Osteocyte (in vitro differentiated cells): ENCODE measurements at regions not wholly inside any gene's neighbourhood (a gene's known extent, or its start where the extent isn't known, plus 50 kb on each side); places are given as distances from the start of the nearest gene placed in this dataset.

Experiments
- DNase-seq: peaks from one replicate; pipeline ENCODE4 v3.0.0; 2021; ENCODE audit warnings: mixed read lengths; ENCODE audit not compliant: unreplicated experiment; ENCODE audit errors: extremely low spot score
- H3K27ac Mint-ChIP-seq: one replicate; pipeline ENCODE4 v1.8.0; 2021; ENCODE audit warnings: mild to moderate bottlenecking, mixed read lengths; ENCODE audit not compliant: unreplicated experiment
- H3K27me3 Mint-ChIP-seq: one replicate; pipeline ENCODE4 v1.8.0; 2021; ENCODE audit warnings: mixed read lengths; ENCODE audit not compliant: unreplicated experiment
- H3K36me3 Mint-ChIP-seq: one replicate; pipeline ENCODE4 v1.8.0; 2021; ENCODE audit warnings: mixed read lengths; ENCODE audit not compliant: unreplicated experiment
- H3K4me1 Mint-ChIP-seq: one replicate; pipeline ENCODE4 v1.8.0; 2021; ENCODE audit warnings: mixed read lengths; ENCODE audit not compliant: unreplicated experiment
- H3K4me3 Mint-ChIP-seq: one replicate; pipeline ENCODE4 v1.8.0; 2021; ENCODE audit warnings: mild to moderate bottlenecking, moderate library complexity, mixed read lengths; ENCODE audit not compliant: unreplicated experiment
- H3K9me3 Mint-ChIP-seq: one replicate; pipeline ENCODE4 v1.8.0; 2021; ENCODE audit warnings: mixed read lengths; ENCODE audit not compliant: unreplicated experiment
- CTCF ChIP-seq: fragments of 200-600 bp; sonication (generic); IDR thresholded peaks from 2 replicates; pipeline ENCODE4 v1.5.0; 2021; ENCODE audit warnings: antibody characterized with exemption, mild to moderate bottlenecking, moderate library complexity

GRCh38 chr5:104626122-104626521 is 1063.5 kb upstream of the NUDT12 start:
- peaks cover 3% of the 10 kb centered on the region for H3K4me1 Mint-ChIP-seq
- no peak overlapping the region for H3K27ac Mint-ChIP-seq
- TF ChIP-seq CTCF: no peak
- H3K27me3 Mint-ChIP-seq: no peaks in the 10 kb centered on the region
- H3K4me3 Mint-ChIP-seq: no peak overlapping the region
- peaks cover 10% of the 10 kb centered on the region for H3K9me3 Mint-ChIP-seq
- H3K36me3 Mint-ChIP-seq: no peaks in the 10 kb centered on the region
- DNase-seq: no peak

- Mint-ChIP-seq H3K27ac (no peak overlapping the region), H3K9me3 (no peaks in the 10 kb centered on the region), H3K4me1 (no peaks in the 10 kb centered on the region), H3K27me3 (no peaks in the 10 kb centered on the region), H3K4me3 (no peak overlapping the region), H3K36me3 (no peaks in the 10 kb centered on the region)
- no peak for TF ChIP-seq CTCF
- DNase-seq: no peak
Measured at GRCh38 chr5:104612005-104612404, 1049.4 kb upstream of the NUDT12 start.

- no peak for DNase-seq
- Mint-ChIP-seq H3K36me3 (no peaks in the 10 kb centered on the region), H3K4me3 (no peak overlapping the region), H3K27ac (no peak overlapping the region), H3K9me3 (no peaks in the 10 kb centered on the region), H3K27me3 (no peaks in the 10 kb centered on the region), H3K4me1 (no peaks in the 10 kb centered on the region)
- TF ChIP-seq CTCF: no peak
Measured at GRCh38 chr5:104611135-104611767, 1048.7 kb upstream of the NUDT12 start.

- H3K4me3 Mint-ChIP-seq: no peak overlapping the region
- H3K4me1 Mint-ChIP-seq: no peaks in the 10 kb centered on the region
- peaks cover 18% of the 10 kb centered on the region for H3K9me3 Mint-ChIP-seq
- DNase-seq: no peak
- TF ChIP-seq CTCF: no peak
- H3K27me3 Mint-ChIP-seq: no peaks in the 10 kb centered on the region
- no peak overlapping the region for H3K27ac Mint-ChIP-seq
- H3K36me3 Mint-ChIP-seq: peaks cover 1% of the 10 kb centered on the region
Measured at GRCh38 chr5:104606258-104606829, 1043.8 kb upstream of the NUDT12 start.

- no peak for TF ChIP-seq CTCF
- Mint-ChIP-seq H3K9me3 (peaks cover 26% of the 10 kb centered on the region), H3K36me3 (peaks cover 1% of the 10 kb centered on the region), H3K27me3 (no peaks in the 10 kb centered on the region), H3K4me1 (no peaks in the 10 kb centered on the region), H3K4me3 (no peak overlapping the region), H3K27ac (no peak overlapping the region)
- DNase-seq: no peak
Measured at GRCh38 chr5:104599726-104600125, 1037.1 kb upstream of the NUDT12 start.
